ENCODE measurements at regions not wholly inside any gene's neighbourhood (a gene's known extent, or its start where the extent isn't known, plus 50 kb on each side); places are given as distances from the start of the nearest gene placed in this dataset.
A peak's percentile ranks its signal among the peaks of the same experiment; 100 is the strongest.
"Not testable (repeated sequence)": the region's sequence is repeated elsewhere in the genome, so short reads cannot be mapped to it uniquely, and the experiment has no call there.

- DNase-seq: not testable (repeated sequence)
These were observed 50.5 kb upstream of the THOC3 start for GRCh38 chr5:176018598-176018997.

DNA sequence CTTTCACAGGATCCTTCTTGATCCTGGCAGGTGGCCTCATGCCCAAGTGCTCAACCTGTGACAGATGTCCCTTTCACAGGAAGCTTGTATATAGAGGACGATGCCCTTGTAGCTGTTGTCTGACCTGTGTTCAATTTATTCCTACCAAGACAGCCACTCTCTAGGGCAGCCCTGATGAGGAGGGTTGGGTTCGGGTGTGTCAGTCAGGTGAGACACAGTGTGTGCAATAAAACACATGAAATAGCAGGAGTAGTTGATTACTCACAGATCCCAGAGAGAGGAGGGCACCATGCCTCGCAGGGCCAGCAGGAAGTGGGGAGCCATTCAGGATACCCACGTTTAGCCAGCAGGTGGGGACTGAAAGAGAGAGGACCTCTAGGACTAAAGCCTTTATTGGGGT lies 52.7 kb upstream of the THOC3 start:
- not testable (repeated sequence) for DNase-seq

DNA sequence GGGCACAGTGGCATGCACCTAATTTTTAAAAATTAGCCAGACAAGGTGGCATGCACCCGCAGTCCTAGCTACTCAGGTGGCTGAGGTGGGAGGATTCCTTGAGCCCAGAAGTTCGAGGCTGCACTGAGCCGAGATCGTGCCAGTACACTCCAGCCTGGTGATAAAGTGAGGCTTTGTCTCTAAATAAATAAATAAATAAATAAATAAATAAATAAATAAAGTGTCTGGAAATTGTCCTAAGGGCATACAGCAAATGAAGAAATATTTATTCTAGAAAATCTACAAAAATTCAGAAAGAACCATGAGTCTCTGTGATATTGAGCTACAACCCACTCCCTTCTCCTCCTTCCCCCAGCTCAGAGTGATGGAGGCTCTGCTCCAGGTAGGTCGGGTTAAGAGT lies 55.4 kb upstream of the THOC3 start:
- DNase-seq: not testable (repeated sequence)

DNA sequence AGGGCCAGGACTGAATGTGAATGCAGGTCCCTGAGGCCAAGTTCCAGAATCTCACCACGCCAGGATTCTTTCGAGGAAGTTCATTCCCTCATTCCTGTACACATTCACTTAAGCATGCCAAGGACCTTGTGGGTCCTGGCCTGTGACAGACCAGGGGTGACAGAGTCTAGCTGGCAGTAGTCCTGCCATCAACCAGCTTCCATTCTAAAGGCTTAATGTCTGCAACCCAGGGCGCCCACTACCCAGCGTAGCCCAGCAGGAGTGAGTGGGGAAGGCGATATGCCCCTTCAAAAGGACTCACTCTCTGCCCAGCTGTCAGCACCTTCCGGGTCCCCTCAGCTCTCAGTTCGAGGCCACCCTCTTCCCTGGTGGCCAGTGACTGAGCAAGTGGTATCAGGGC lies 61.3 kb upstream of the THOC3 start:
- DNase-seq: not testable (repeated sequence)

DNA sequence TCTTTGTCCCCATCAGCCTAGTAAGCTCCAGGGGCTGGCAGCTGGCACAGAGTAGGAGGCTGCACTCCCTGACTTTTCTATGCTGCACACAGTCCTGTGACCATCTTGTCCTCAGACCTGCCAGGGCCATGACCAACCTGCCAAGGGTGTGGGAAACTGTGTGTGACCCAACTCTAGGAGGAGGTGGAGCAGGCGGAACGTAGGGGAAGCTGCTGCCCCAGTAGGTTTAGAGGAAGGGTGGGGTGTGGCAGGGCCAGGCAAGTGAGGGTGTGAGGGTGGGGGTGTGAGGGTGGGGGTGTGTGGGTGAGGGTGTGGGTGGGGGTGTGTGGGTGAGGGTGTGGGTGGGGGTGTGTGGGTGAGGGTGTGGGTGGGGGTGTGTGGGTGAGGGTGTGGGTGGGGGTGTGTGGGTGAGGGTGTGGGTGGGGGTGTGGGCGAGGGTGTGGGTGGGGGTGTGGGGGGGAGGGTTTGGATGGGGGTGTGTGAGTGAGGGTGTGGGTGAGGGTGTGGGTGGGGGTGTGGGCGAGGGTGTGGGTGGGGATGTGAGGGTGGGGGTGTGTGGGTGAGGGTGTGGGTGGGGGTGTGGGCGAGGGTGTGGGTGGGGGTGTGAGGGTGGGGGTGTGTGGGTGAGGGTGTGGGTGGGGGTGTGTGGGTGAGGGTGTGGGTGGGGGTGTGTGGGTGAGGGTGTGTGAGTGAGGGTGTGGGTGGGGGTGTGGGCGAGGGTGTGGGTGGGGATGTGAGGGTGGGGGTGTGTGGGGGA lies 62.4 kb upstream of the THOC3 start:
- DNase-seq: not testable (repeated sequence)

DNA sequence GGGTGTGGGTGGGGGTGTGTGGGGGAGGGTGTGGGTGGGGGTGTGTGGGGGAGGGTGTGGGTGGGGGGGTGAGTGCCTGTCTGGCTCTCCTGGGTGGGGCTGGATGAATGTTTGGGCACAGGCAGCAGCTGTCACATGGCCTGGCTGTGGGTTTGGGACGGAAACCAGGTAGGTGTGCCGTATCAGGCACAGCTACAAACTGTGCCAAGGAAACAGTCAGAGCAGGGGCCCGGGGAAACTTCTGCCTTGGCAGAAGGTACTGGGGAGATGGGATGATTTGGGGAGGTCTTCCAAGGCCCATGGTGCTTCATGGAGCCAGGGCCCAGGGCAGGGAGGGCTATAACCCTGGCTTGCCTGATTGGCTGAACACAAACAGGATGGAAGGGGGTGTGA lies 63.0 kb upstream of the THOC3 start:
- not testable (repeated sequence) for DNase-seq

DNA sequence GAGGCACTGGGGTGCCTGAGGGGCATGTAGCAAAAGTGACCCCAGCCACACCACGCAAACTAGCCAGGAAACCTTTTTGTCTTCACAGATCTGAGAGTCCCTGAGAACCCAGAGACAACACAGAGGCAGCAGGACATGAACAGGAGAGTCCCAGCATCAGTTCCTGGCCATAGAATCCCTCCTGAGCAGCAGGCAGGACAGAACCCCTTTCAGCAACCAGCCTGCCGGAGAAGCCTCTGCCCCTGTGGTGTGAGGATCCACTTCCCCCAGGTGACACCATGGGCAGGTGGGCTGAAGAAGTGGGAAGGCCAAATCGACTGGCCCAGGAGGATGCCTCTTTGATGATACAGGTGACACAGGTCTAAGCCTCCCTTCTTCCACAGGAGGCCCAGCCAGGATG lies 65.1 kb upstream of the THOC3 start:
- not testable (repeated sequence) for DNase-seq

GRCh38 chr5:176034407-176035200 lies 66.5 kb upstream of the THOC3 start:
- DNase-seq: not testable (repeated sequence)

- not testable (repeated sequence) for DNase-seq
These were observed 67.1 kb upstream of the THOC3 start for GRCh38 chr5:176035201-176035530.

- not testable (repeated sequence) for DNase-seq
These were observed 67.7 kb upstream of the THOC3 start for GRCh38 chr5:176035816-176036308.

GRCh38 chr5:176036391-176036790 lies 68.3 kb upstream of the THOC3 start:
- not testable (repeated sequence) for DNase-seq

DNA sequence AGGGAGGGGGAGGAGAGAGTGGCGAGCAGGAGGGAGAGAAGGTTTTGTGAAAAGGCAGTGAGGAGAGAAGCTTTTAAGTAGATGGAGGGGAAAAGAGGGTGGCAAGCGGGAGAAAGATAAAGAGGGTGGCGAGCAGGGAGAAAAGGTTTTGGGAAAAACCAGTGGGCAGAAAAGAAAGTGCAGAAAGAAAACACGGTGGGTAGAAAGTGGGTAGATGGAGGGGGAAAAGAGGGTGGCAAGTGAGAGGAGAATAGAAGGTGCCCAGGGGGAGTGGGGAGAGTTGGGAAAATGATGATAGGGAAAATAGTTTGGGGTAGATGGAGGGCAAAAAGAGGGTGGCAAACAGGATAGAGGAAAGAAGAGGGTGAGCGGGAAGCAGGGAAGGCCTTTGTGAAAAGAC lies 69.1 kb upstream of the THOC3 start:
- DNase-seq: not testable (repeated sequence)

GRCh38 chr5:176040105-176040801 lies 72.1 kb upstream of the THOC3 start:
- not testable (repeated sequence) for DNase-seq

GRCh38 chr5:176041248-176041994 lies 73.3 kb upstream of the THOC3 start:
- not testable (repeated sequence) for DNase-seq

DNA sequence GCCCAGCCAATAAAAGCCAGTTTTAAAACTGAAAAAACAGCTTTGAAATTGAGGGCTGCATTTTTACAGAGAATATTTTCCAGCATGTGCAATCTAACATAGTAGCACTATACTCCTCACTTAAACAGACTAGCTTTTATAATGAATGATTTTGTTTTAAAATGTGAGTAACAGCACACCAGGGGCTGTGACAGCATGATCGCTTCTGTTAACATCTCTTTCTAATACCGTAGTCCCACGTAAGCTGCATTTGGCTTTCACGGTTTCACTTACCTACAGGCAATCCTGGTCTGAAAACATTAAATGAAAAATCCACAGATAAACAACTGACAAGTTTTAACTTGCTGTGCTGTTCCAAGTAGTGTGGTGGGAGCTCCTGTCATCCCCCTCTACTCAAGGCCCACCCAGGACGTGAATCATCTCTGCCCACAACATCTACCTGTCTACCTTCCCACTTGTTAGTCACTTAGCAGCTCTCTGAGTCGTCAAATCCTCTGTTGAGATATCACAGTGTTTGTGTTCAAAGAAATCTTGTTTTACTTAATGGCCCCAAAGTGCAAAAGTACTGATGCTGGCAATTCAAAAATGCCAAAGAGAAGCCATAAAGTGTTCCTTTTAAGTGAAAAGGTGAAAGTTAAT lies 74.0 kb upstream of the THOC3 start:
- peak in 1 of 2 experiments; percentile 64 for DNase-seq

GRCh38 chr5:176043252-176043829 lies 75.2 kb upstream of the THOC3 start:
- not testable (repeated sequence) for DNase-seq

GRCh38 chr5:176043986-176044385 lies 75.9 kb upstream of the THOC3 start:
- not testable (repeated sequence) for DNase-seq

GRCh38 chr5:176044431-176044830 lies 76.3 kb upstream of the THOC3 start:
- DNase-seq: not testable (repeated sequence)

- not testable (repeated sequence) for DNase-seq
These were observed 77.3 kb upstream of the THOC3 start for GRCh38 chr5:176045442-176045841.

DNA sequence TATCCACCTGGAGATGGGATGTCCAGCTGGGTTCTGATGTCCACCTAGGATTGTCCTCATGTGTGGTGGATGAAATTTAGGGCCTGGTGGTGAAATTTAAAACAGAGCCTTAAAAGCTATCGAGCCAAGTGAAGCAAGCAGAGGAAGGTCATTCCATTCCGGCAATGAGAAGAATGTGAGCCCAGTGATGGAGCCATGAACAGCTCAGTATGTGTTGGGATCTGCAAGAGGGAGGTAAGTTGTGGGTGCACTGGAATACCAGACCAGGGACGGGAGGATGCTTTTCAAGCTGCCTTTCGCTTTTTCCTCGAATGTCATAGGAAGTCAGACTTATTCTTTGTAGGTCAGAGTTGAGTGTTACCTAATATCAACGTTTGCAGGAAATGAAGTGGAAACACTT lies 80.6 kb upstream of the THOC3 start:
- not testable (repeated sequence) for DNase-seq

DNA sequence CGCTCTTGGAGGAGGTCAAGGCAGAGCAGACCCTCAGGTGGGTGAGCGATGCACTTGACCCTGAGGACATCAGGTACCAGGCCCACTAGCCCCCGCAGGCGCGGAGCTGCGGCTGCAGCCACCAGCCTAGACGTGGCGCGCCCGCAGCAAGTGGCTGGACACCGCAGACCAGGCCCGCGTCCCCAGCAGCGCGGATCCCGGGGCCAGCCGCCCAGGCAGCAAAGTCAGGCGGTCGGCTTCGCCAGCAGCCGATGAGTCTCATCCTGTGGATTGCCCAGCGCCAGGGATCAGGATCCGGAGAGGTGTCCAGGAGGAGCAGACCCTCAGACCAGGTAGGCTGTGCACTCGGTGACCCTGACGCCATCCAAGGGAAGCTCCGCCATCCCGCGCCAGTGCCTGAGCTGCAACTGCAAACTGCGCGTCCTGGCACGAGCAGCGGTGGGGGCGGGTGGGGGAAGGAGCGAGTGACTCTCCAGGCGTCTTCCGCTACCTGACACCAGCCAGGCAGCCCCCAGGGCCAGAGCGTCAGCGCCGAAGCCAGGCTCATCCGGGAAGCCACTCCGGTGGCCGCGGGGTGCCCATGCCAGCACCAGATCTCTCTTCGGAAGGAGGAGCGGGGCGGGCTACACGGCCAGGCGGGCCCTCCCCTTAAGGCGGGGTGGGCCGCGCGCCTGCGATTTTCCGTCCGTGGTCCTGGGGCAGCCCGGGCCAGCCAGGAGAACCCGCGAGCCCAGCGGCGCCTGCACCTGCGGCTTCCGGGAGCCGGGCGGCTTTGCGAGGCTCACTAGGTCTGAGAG lies 92.6 kb upstream of the THOC3 start:
- not testable (repeated sequence) for DNase-seq
